ENCODE measurements at regions not wholly inside any gene's neighbourhood (a gene's known extent, or its start where the extent isn't known, plus 50 kb on each side); places are given as distances from the start of the nearest gene placed in this dataset.
"Not testable (repeated sequence)": the region's sequence is repeated elsewhere in the genome, so short reads cannot be mapped to it uniquely, and the experiment has no call there.

GRCh38 chr18:22816266-22817176 lies 116.6 kb upstream of the RBBP8 start:
- DNase-seq (ENCODE audit: low spot score) = no peak

DNA sequence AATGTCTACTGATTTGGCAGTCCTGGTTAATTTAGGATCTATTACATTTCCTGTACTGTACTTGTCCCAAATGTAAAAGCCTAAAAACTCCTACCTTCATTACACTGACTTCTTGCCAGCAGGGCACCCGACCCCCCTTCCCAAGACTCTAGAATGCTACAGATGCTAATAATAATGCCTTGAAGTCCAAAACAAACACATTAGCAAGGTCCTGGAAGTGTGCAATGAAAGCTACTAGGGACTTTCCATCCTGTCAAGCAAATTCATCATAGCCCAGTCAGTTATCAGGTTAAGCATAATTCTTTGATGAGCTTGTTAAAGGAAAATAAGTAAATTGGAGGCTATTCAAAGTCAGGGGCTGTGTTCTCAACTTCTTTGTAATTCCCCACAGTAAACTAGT lies 115.3 kb upstream of the RBBP8 start:
- DNase-seq (ENCODE audit: low spot score) = no peak

DNA sequence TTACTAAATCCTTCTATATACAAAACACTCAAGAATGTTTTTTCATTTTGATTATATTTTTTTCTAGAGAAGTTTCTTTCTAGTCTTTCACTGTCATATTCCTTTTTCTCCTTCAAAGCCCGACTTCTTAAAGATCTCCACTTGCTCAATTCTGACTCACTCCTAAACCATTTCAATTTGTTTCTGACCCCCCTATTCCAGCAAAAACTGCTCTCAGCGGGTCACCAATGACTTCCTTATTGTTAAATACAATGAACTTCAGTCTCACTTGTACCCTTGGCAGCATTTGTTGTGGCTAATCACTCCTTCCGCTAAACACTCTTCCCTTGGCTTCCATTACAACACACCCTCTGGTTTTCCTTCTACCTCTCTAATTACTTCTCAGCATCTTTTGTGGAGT lies 111.1 kb upstream of the RBBP8 start:
- no peak for DNase-seq (ENCODE audit: low spot score)

- DNase-seq (ENCODE audit: low spot score) = no peak
Observed at GRCh38 chr18:22822841-22823508, 110.2 kb upstream of the RBBP8 start.

- DNase-seq (ENCODE audit: low spot score) = no peak
Observed at GRCh38 chr18:22826726-22827125, 106.4 kb upstream of the RBBP8 start.

DNA sequence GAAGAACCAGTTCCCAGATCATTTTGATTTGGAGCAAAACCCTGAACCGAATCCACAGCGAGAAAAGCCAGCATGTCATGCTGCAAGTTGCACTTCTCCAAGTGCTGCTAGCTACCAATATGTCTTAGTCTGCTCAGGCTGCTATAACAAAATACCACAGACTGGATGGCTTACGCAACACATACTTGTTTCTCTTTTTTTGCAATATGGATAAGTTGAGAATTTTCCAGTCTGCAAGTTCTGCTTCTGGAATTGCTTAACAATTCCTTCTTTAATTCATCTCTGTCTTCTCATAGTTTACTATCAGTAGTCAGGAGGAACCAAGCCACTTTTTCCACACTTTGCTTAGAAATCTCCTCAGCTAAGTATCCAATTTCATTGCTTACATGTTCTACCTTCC lies 105.9 kb upstream of the RBBP8 start:
- no peak for DNase-seq (ENCODE audit: low spot score)

DNA sequence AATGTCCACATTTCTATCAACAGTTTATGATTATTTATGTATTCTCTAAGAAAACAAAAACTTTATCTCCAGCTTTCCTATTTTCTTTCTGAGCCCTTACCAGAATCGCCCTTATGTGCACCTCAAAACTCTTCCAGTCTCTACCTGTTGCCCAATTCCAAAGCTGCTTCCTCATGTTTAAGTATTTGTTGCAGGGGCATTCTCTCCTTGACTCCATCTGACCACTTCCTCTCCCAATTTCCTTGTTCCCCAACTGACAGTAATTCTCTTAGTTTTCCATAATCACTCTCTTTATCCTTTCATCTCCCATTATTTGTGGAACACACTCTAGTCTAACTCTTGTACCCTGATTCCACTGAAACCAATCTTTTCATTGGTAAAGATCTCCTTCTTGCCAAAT lies 105.4 kb upstream of the RBBP8 start:
- no peak for DNase-seq (ENCODE audit: low spot score)

DNA sequence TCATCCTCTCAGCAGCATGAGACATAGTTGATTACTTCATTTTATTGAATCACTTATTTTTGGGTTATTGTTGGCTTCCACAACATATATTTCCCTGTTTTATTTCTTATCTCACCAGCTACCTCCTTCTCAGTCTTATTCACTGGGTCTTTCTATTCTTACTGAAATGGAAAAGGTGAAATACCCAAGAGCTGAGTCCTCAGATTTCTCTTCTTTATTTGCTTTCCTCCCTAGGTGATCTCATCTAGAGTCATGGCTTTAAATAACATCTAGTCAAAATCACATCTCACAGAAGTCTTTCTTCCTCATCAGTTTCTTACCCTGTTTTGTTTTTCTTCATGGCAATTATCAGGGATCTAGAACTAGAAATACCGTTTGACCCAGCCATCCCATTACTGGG lies 105.0 kb upstream of the RBBP8 start:
- no peak for DNase-seq (ENCODE audit: low spot score)

DNA sequence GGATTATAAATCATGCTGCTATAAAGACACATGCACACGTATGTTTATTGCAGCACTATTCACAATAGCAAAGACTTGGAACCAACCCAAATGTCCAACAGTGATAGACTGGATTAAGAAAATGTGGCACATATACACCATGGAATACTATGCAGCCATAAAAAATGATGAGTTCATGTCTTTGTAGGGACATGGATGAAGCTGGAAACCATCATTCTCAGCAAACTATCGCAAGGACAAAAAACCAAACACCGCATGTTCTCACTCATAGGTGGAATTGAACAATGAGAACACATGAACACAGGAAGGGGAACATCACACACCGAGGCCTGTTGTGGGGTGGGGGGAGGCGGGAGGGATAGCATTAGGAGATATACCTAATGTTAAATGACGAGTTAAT lies 104.5 kb upstream of the RBBP8 start:
- DNase-seq (ENCODE audit: low spot score) = not testable (repeated sequence)

DNA sequence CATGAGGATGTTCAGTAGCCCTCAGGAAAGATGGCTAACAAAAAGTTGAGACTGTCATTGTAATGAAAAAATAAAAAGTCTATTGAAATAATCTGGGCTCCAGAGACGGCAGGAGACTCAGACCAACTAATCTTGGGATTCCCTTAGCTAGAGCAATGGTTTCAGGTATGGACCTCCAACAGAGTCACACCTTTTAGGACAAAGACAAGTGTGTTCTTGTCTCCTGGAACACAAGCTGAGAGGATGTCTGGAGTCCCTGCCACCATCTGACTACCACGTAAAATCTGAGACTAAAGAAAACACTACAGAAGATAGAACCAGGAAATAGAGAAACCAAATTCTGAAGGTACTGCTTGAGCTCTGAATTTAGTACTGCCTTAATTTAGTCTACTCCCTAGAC lies 103.3 kb upstream of the RBBP8 start:
- no peak for DNase-seq (ENCODE audit: low spot score)

- no peak for DNase-seq (ENCODE audit: low spot score)
Observed at GRCh38 chr18:22830511-22830910, 102.6 kb upstream of the RBBP8 start.

DNA sequence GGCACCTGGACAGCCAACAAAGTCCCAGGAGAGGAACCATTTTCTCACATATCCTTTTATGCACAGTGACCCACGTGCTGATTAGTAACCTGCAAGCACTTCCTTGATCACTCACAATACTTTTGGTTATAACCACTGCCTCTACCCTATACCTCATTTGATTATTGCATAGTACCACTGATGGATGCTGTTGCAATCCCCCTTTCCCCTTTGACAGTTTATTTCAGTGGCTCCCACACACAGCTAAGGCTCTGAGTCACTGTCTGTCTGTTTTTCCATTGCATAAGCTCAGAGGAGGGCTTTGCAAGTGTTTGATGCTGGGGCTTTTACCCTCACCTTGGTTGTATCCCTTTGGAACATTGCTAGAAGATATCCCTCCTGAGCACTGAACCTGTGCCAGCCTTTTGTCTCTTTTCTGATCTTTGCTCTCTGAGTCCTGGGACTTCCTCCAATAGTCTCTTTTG lies 101.7 kb upstream of the RBBP8 start:
- no peak for DNase-seq (ENCODE audit: low spot score)

DNA sequence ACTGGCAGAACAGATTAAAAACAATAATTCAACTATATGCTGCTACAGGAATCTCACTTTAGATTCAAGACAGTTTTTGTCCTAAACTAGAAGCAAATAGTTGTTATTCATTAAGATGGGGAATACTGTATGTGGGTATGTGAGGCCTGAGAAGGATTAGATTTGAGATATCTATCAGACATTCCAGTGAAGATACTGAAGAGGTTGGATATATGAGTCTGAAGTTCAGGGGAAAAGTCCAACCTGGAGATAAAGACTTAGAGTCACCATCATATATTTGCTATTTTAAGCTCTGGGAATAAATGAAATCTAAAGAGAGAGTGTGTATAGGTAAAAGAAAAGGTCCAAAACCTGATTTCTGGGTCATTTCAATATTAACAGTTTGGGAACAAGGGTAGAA lies 96.2 kb upstream of the RBBP8 start:
- DNase-seq (ENCODE audit: low spot score) = no peak

DNA sequence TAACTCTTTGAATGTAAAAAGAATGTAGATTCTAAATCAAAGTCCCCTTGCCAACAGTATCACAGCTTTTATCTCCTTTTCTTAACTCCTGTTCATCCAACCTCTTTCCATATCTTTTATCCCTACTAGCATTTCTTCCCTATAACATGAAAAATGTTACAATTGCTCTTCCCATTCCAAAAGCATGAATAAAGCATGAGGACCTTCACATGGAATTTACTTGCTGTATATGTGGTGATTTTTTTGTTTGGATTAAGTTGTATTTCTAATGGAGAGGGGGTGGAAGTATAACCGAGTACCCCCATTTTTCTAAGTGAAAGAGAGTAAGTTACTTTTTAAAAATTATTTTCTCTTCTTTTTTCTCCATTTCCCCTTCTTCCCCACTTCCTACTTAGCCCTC lies 94.9 kb upstream of the RBBP8 start:
- DNase-seq (ENCODE audit: low spot score) = no peak

DNA sequence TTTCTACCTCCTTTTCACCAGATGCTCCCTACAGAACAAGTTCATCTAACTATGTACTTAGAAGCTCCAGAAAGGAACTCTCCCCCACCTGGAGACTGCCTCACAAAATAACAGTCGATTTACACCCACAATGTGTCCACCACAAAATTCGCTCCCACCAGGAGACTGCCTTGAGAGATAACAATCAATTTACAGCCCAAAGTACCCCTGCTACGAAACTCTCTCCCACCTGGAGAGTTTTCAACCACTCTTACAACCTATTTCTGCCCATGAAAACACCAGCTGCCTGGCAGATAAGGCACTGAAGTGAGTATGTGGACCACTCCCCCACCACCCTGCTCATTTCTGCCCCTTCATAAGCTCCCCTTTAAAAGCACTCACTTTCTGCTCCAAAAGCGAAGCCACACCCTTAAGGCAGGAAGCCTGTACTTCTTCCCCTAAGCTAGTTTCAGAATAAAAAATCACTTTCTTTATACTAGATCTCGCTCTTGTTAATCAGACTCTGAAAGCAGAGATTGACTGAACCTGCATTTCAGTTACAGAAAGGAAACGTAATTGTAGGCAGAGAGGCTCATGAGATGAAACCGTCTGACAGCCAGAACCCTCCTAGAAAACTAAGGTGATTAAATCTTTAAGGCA lies 94.4 kb upstream of the RBBP8 start:
- no peak for DNase-seq (ENCODE audit: low spot score)

- no peak for DNase-seq (ENCODE audit: low spot score)
Observed at GRCh38 chr18:22839340-22839821, 93.7 kb upstream of the RBBP8 start.

- DNase-seq (ENCODE audit: low spot score) = no peak
Observed at GRCh38 chr18:22840606-22841144, 92.5 kb upstream of the RBBP8 start.

DNA sequence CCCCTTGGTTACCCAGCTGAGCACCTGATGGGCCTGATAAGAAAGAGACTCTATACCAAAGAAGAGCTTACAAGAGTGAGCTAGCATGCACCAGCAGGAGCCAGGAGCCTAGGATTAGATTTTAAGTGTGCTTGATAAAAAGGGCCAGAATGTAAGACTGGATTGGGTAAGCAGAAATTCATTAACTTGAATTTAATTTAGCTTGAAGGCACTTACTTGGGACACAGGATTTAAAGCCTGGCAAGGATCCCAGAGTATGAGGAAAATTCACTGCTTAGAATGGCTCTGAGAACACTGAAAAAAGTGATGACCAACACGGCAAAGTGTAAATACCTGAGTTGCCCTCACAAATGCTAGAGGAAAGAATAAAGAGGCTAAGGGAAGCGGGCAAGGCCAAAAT lies 91.3 kb upstream of the RBBP8 start:
- no peak for DNase-seq (ENCODE audit: low spot score)

DNA sequence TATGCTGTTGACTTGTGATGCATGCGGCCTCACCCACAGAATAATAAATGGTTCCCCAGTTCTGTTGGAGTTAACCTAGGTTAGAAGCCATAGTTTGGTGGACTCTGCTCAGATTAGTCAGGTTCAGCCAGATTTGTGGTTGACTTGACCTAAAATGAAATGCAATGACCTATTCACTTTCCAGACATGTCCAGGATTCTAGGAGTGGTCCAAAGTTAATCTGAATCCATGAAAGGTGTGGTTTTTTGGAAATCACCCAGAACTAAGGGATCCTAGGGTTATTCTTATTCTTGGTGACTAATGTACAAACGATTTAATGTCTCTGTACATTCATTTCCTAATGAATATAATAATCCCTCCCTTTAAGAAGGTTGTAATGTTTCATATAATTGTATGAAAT lies 88.9 kb upstream of the RBBP8 start:
- DNase-seq (ENCODE audit: low spot score) = no peak

DNA sequence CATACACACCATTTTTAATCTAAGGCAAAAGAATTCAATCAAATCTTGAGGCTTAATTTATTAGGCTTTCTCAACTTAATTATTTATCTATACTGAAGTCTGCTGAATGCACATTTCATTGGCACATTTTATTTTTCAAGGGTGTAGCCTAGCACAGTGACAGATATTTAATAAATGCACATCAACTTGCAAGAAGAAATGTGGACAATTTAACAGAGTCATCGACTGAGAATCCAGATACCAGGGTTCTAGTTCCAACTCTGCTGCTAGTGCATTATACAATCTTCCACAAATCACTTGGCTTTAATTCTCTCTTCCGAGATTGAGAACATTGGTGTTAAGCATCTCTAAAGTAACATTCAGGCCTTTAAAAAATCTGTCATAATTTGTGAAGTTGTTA lies 88.5 kb upstream of the RBBP8 start:
- DNase-seq (ENCODE audit: low spot score) = no peak

- no peak for DNase-seq (ENCODE audit: low spot score)
Observed at GRCh38 chr18:22846088-22846683, 86.9 kb upstream of the RBBP8 start.

- DNase-seq (ENCODE audit: low spot score) = no peak
Observed at GRCh38 chr18:22846697-22847096, 86.4 kb upstream of the RBBP8 start.
